Stimulated activated memory B cell treated with anti-CD40 and anti-IgM and Interleukin-4, amounts not matched to agents 10 μg/mL and 1 μg/mL and 100 μg/mL, for 72 hours (primary cell): ENCODE measurements at regions not wholly inside any gene's neighbourhood (a gene's known extent, or its start where the extent isn't known, plus 50 kb on each side); places are given as distances from the start of the nearest gene placed in this dataset.

Experiments used
- ATAC-seq: fragments of 150-1000 bp; cut with Tn5 transposase; 2 replicates; pipeline ENCODE4 v1.10.0; 2021
- H3K27ac Mint-ChIP-seq: one replicate; pipeline ENCODE4 v1.8.0; 2022; ENCODE audit warnings: mild to moderate bottlenecking, mixed read lengths
- H3K27me3 Mint-ChIP-seq: one replicate; pipeline ENCODE4 v1.8.0; 2022; ENCODE audit warnings: mixed read lengths
- H3K36me3 Mint-ChIP-seq: one replicate; pipeline ENCODE4 v1.8.0; 2022; ENCODE audit warnings: mixed read lengths
- H3K4me1 Mint-ChIP-seq: one replicate; pipeline ENCODE4 v1.8.0; 2022; ENCODE audit warnings: mixed read lengths
- H3K4me3 Mint-ChIP-seq: one replicate; pipeline ENCODE4 v1.8.0; 2022; ENCODE audit warnings: mild to moderate bottlenecking, moderate library complexity, mixed read lengths
- H3K9me3 Mint-ChIP-seq: one replicate; pipeline ENCODE4 v1.8.0; 2022; ENCODE audit warnings: mixed read lengths

- H3K27me3 Mint-ChIP-seq: no peaks in the 10 kb centered on the region
- peaks cover 55% of the 10 kb centered on the region for H3K36me3 Mint-ChIP-seq
- no peaks in the 10 kb centered on the region for H3K9me3 Mint-ChIP-seq
- no peak overlapping the region for H3K4me3 Mint-ChIP-seq
- ATAC-seq: no peak
- H3K27ac Mint-ChIP-seq: no peak overlapping the region
- no peaks in the 10 kb centered on the region for H3K4me1 Mint-ChIP-seq
These were observed 67.3 kb downstream of the SYNE3 start for GRCh38 chr14:95449131-95449530.

GRCh38 chr14:95446470-95446869 lies 70.0 kb downstream of the SYNE3 start:
- Mint-ChIP-seq H3K4me3 (no peak overlapping the region), H3K27ac (peak overlapping the region; percentile 78), H3K36me3 (peaks cover 39% of the 10 kb centered on the region), H3K9me3 (no peaks in the 10 kb centered on the region), H3K27me3 (no peaks in the 10 kb centered on the region), H3K4me1 (peaks cover 9% of the 10 kb centered on the region)
- no peak for ATAC-seq

GRCh38 chr14:95445676-95446075 lies 70.8 kb downstream of the SYNE3 start:
- ATAC-seq: no peak
- no peak overlapping the region for H3K27ac Mint-ChIP-seq
- no peaks in the 10 kb centered on the region for H3K9me3 Mint-ChIP-seq
- H3K27me3 Mint-ChIP-seq: no peaks in the 10 kb centered on the region
- peaks cover 9% of the 10 kb centered on the region for H3K4me1 Mint-ChIP-seq
- no peak overlapping the region for H3K4me3 Mint-ChIP-seq
- H3K36me3 Mint-ChIP-seq: peaks cover 37% of the 10 kb centered on the region

- no peak for ATAC-seq
- Mint-ChIP-seq H3K4me3 (no peak overlapping the region), H3K27me3 (no peaks in the 10 kb centered on the region), H3K27ac (no peak overlapping the region), H3K36me3 (peaks cover 37% of the 10 kb centered on the region), H3K9me3 (no peaks in the 10 kb centered on the region), H3K4me1 (peaks cover 9% of the 10 kb centered on the region)
These were observed 71.3 kb downstream of the SYNE3 start for GRCh38 chr14:95445161-95445560.

- peaks cover 38% of the 10 kb centered on the region for H3K36me3 Mint-ChIP-seq
- no peak overlapping the region for H3K27ac Mint-ChIP-seq
- peaks cover 9% of the 10 kb centered on the region for H3K4me1 Mint-ChIP-seq
- H3K27me3 Mint-ChIP-seq: no peaks in the 10 kb centered on the region
- no peaks in the 10 kb centered on the region for H3K9me3 Mint-ChIP-seq
- ATAC-seq: no peak
- H3K4me3 Mint-ChIP-seq: no peak overlapping the region
These were observed 72.0 kb downstream of the SYNE3 start for GRCh38 chr14:95444132-95445129.

- Mint-ChIP-seq H3K27me3 (no peaks in the 10 kb centered on the region), H3K4me3 (no peak overlapping the region), H3K4me1 (peaks cover 13% of the 10 kb centered on the region), H3K27ac (peak overlapping the region; percentile 36), H3K9me3 (no peaks in the 10 kb centered on the region), H3K36me3 (peaks cover 48% of the 10 kb centered on the region)
- peak; percentile 93 for ATAC-seq
These were observed 73.8 kb downstream of the SYNE3 start for GRCh38 chr14:95442633-95443021.

- ATAC-seq: no peak
- Mint-ChIP-seq H3K27ac (peak overlapping the region; percentile 36), H3K4me3 (no peak overlapping the region), H3K36me3 (peaks cover 53% of the 10 kb centered on the region), H3K9me3 (no peaks in the 10 kb centered on the region), H3K4me1 (peaks cover 18% of the 10 kb centered on the region), H3K27me3 (no peaks in the 10 kb centered on the region)
These were observed 74.3 kb downstream of the SYNE3 start for GRCh38 chr14:95442016-95442632.

- no peak overlapping the region for H3K27ac Mint-ChIP-seq
- H3K36me3 Mint-ChIP-seq: peaks cover 56% of the 10 kb centered on the region
- H3K27me3 Mint-ChIP-seq: no peaks in the 10 kb centered on the region
These were observed 75.5 kb downstream of the SYNE3 start for GRCh38 chr14:95440951-95441350.

GRCh38 chr14:95440496-95440895 lies 76.0 kb downstream of the SYNE3 start:
- Mint-ChIP-seq H3K27me3 (no peaks in the 10 kb centered on the region), H3K9me3 (peaks cover 3% of the 10 kb centered on the region), H3K27ac (no peak overlapping the region), H3K4me1 (peaks cover 20% of the 10 kb centered on the region), H3K36me3 (peaks cover 60% of the 10 kb centered on the region), H3K4me3 (no peak overlapping the region)
- no peak for ATAC-seq

More at GRCh38 chr14:95440951-95441350, 75.5 kb downstream of the SYNE3 start:
- H3K4me3 Mint-ChIP-seq: no peak overlapping the region
- ATAC-seq: no peak
- peaks cover 20% of the 10 kb centered on the region for H3K4me1 Mint-ChIP-seq
- no peaks in the 10 kb centered on the region for H3K9me3 Mint-ChIP-seq

- no peak for ATAC-seq
- H3K36me3 Mint-ChIP-seq: peaks cover 60% of the 10 kb centered on the region
- H3K27me3 Mint-ChIP-seq: no peaks in the 10 kb centered on the region
- H3K9me3 Mint-ChIP-seq: peaks cover 7% of the 10 kb centered on the region
- no peak overlapping the region for H3K4me3 Mint-ChIP-seq
- peaks cover 20% of the 10 kb centered on the region for H3K4me1 Mint-ChIP-seq
- no peak overlapping the region for H3K27ac Mint-ChIP-seq
These were observed 76.6 kb downstream of the SYNE3 start for GRCh38 chr14:95439881-95440280.

- Mint-ChIP-seq H3K4me1 (peaks cover 14% of the 10 kb centered on the region), H3K27ac (peak overlapping the region; percentile 14), H3K36me3 (peaks cover 70% of the 10 kb centered on the region), H3K9me3 (peaks cover 7% of the 10 kb centered on the region), H3K4me3 (no peak overlapping the region), H3K27me3 (no peaks in the 10 kb centered on the region)
- no peak for ATAC-seq
These were observed 78.7 kb downstream of the SYNE3 start for GRCh38 chr14:95437715-95438114.

- H3K27me3 Mint-ChIP-seq: no peaks in the 10 kb centered on the region
- peaks cover 77% of the 10 kb centered on the region for H3K36me3 Mint-ChIP-seq
- H3K9me3 Mint-ChIP-seq: peaks cover 7% of the 10 kb centered on the region
- H3K4me3 Mint-ChIP-seq: no peak overlapping the region
- H3K27ac Mint-ChIP-seq: no peak overlapping the region
- ATAC-seq: no peak
- H3K4me1 Mint-ChIP-seq: peaks cover 11% of the 10 kb centered on the region
These were observed 80.1 kb downstream of the SYNE3 start for GRCh38 chr14:95436354-95436753.

- ATAC-seq: no peak
- Mint-ChIP-seq H3K27ac (no peak overlapping the region), H3K27me3 (no peaks in the 10 kb centered on the region), H3K4me1 (peaks cover 11% of the 10 kb centered on the region), H3K36me3 (peaks cover 82% of the 10 kb centered on the region), H3K9me3 (peaks cover 7% of the 10 kb centered on the region), H3K4me3 (no peak overlapping the region)
These were observed 82.3 kb downstream of the SYNE3 start for GRCh38 chr14:95434121-95434520.

- H3K27me3 Mint-ChIP-seq: no peaks in the 10 kb centered on the region
- no peak overlapping the region for H3K4me3 Mint-ChIP-seq
- ATAC-seq: no peak
- no peak overlapping the region for H3K27ac Mint-ChIP-seq
- H3K36me3 Mint-ChIP-seq: peaks cover 77% of the 10 kb centered on the region
- H3K4me1 Mint-ChIP-seq: peaks cover 11% of the 10 kb centered on the region
- H3K9me3 Mint-ChIP-seq: peaks cover 7% of the 10 kb centered on the region
These were observed 83.4 kb downstream of the SYNE3 start for GRCh38 chr14:95433094-95433478.

GRCh38 chr14:95432144-95433093 lies 84.0 kb downstream of the SYNE3 start:
- Mint-ChIP-seq H3K36me3 (peaks cover 77% of the 10 kb centered on the region), H3K4me1 (peaks cover 9% of the 10 kb centered on the region), H3K27me3 (no peaks in the 10 kb centered on the region), H3K27ac (no peak overlapping the region), H3K4me3 (no peak overlapping the region), H3K9me3 (peaks cover 7% of the 10 kb centered on the region)
- no peak for ATAC-seq
